ENCODE measurements at regions not wholly inside any gene's neighbourhood (a gene's known extent, or its start where the extent isn't known, plus 50 kb on each side); places are given as distances from the start of the nearest gene placed in this dataset.
A peak's percentile ranks its signal among the peaks of the same experiment; 100 is the strongest.

GRCh38 chr7:91759205-91759863 lies 121.2 kb downstream of the MTERF1 start:
- H3K4me1 ChIP-seq = no peaks in the 10 kb centered on the region
- H3K27me3 ChIP-seq = no peaks in the 10 kb centered on the region
- H3K9me3 ChIP-seq = no peaks in the 10 kb centered on the region
- no peak overlapping the region for H3K4me3 ChIP-seq
- TF ChIP-seq CTCF (IDR thresholded peaks at IDR 0.05) (no peak), POLR2A (IDR thresholded peaks at IDR 0.05) (no peak)
- WGBS, 2 donors = 74 to 83% methylated on average over 1 to 4 of the region's 4 CpGs
- DNase-seq = no peak
- no peak overlapping the region for H3K27ac ChIP-seq
- H3K36me3 ChIP-seq (ENCODE audit: low read depth, missing control alignments) = no peaks in the 10 kb centered on the region
- intact Hi-C loops (cut with DNase I; ENCODE audit: low total_unique reads) = no loop called here

- Histone ChIP-seq H3K27me3 (no peaks in the 10 kb centered on the region), H3K9me3 (no peaks in the 10 kb centered on the region), H3K36me3 (ENCODE audit: low read depth, missing control alignments) (no peaks in the 10 kb centered on the region), H3K4me3 (peak overlapping the region; percentile 6 to 9), H3K4me1 (no peaks in the 10 kb centered on the region), H3K27ac (no peak overlapping the region)
- intact Hi-C loops (cut with DNase I; ENCODE audit: low total_unique reads) = no loop called here
- no peak for TF ChIP-seq CTCF (IDR thresholded peaks at IDR 0.05)
- no peak for TF ChIP-seq POLR2A (IDR thresholded peaks at IDR 0.05)
- DNase-seq = no peak
- 66 to 76% methylated on average over 10 of the region's 10 CpGs for WGBS, 2 donors
Observed at GRCh38 chr7:91767820-91768219, 112.7 kb downstream of the MTERF1 start.

GRCh38 chr7:91771394-91771793 lies 109.1 kb downstream of the MTERF1 start:
- Histone ChIP-seq H3K4me1 (no peaks in the 10 kb centered on the region), H3K4me3 (no peak overlapping the region), H3K27me3 (no peaks in the 10 kb centered on the region), H3K27ac (no peak overlapping the region), H3K36me3 (ENCODE audit: low read depth, missing control alignments) (no peaks in the 10 kb centered on the region), H3K9me3 (no peaks in the 10 kb centered on the region)
- WGBS, 2 donors = 83 to 87% methylated on average over 1 of the region's 1 CpG
- intact Hi-C loops (cut with DNase I; ENCODE audit: low total_unique reads) = no loop called here
- TF ChIP-seq POLR2A (IDR thresholded peaks at IDR 0.05) = no peak
- no peak for TF ChIP-seq CTCF (IDR thresholded peaks at IDR 0.05)
- DNase-seq = no peak

DNA sequence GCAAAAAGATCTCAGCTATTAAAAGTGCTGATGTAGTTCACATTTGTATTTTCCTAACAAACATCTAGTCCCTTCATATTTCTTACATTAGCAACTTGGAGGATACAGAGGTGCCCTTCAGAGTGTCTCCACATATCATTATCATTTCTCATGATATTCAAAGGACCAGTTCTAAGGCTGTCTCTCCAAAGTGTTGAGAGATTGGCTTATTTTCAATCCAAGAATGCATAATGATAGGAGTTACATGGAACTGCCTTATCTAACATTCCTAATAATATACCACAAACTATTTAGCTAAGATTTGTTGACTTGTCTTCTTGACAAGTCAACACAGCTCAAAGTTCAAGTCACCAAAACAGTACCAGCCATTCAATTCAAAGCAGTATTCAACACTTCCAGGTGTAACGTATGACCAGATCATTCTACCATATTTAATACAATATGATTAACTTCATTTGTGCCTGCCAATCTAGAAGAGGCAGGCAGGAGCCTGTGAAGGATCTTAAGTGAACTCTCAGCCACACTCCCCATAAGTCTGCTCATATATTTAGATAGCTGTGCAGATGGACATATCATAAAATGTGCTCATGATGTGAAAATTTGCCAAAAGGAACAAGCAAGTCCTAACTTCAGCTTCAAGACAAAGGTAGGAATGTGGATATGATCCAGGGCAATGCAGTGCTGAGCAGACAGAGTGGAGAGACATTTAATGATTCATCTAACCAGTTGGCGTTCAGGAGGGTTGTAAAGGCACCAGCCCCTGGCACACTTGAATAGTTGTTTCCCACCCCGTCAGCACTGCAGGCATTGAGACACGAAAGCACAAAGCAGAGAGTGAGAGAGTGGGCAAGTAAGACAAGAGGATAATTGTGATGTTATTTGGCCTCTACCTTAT lies 108.3 kb downstream of the MTERF1 start:
- intact Hi-C loops (cut with DNase I; ENCODE audit: low total_unique reads) = no loop called here
- no peaks in the 10 kb centered on the region for H3K4me1 ChIP-seq
- TF ChIP-seq POLR2A (IDR thresholded peaks at IDR 0.05) (no peak), CTCF (IDR thresholded peaks at IDR 0.05) (no peak)

More for the DNA sequence above, 108.3 kb downstream of the MTERF1 start:
- no peak for DNase-seq
- 75 to 76% methylated on average over 4 of the region's 4 CpGs for WGBS, 2 donors
- Histone ChIP-seq H3K9me3 (no peaks in the 10 kb centered on the region), H3K36me3 (ENCODE audit: low read depth, missing control alignments) (no peaks in the 10 kb centered on the region), H3K4me3 (no peak overlapping the region), H3K27me3 (no peaks in the 10 kb centered on the region), H3K27ac (no peak overlapping the region)
